RWPE1 (cell line): ENCODE measurements at regions not wholly inside any gene's neighbourhood (a gene's known extent, or its start where the extent isn't known, plus 50 kb on each side); places are given as distances from the start of the nearest gene placed in this dataset.
"Not testable (repeated sequence)": the region's sequence is repeated elsewhere in the genome, so short reads cannot be mapped to it uniquely, and the experiment has no call there.

Experiments
- CTCF ChIA-PET: fragments of 350-600 bp; sonication (Branson Sonifier 250); formaldehyde crosslinking; extraction: SDS; loops from one replicate; lab custom pipeline; 2021; lab: Yijun Ruan, JAX
- POLR2A ChIA-PET: fragments of 400-600 bp; formaldehyde crosslinking; extraction: SDS; loops from one replicate; lab custom pipeline; 2020; ENCODE audit warnings: antibody characterized with exemption; ENCODE audit not compliant: low non-redundant PET; lab: Yijun Ruan, JAX
- DNase-seq: peaks from one replicate; pipeline ENCODE4 v3.0.0; 2012; ENCODE audit warnings: low spot score
- H3K27ac ChIP-seq: fragments of 450-650 bp; 2 replicates; pipeline ENCODE4 v1.5.1; 2017
- CTCF ChIP-seq: fragments of 450-650 bp; conservative IDR thresholded peaks from 2 replicates; pipeline ENCODE4 v1.5.1; 2017; ENCODE audit warnings: low read depth, mild to moderate bottlenecking

DNA sequence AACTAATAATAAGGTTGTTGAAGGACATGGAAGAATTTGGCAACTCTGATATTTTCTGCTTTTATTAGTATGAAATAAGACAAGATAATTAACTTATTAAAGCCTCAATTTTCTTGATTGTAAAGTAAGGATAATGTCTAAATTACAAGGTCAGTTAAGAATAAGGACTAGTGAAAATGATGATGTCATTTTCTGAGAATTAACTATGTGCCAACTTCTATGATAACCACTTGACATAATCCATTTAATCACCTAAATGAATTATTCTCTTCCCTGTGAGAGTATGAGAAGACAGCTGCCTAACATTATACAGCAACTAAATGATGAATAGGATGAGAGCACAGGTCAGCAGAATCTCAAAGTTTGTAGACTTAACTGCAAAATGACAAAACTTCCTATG is 1153.4 kb upstream of the POT1 start:
- ChIA-PET POLR2A (no interaction called here), CTCF (no interaction called here)
- TF ChIP-seq CTCF: no peak
- DNase-seq: no peak
- H3K27ac ChIP-seq: no peak overlapping the region

- ChIA-PET CTCF (no interaction called here), POLR2A (no interaction called here)
- no peak for DNase-seq
- no peak for TF ChIP-seq CTCF
- no peak overlapping the region for H3K27ac ChIP-seq
Measured at GRCh38 chr7:126079581-126079980, 1150.0 kb upstream of the POT1 start.

- no peak overlapping the region for H3K27ac ChIP-seq
- ChIA-PET CTCF (no interaction called here), POLR2A (no interaction called here)
- DNase-seq: no peak
- no peak for TF ChIP-seq CTCF
Measured at GRCh38 chr7:126079151-126079550, 1149.5 kb upstream of the POT1 start.

DNA sequence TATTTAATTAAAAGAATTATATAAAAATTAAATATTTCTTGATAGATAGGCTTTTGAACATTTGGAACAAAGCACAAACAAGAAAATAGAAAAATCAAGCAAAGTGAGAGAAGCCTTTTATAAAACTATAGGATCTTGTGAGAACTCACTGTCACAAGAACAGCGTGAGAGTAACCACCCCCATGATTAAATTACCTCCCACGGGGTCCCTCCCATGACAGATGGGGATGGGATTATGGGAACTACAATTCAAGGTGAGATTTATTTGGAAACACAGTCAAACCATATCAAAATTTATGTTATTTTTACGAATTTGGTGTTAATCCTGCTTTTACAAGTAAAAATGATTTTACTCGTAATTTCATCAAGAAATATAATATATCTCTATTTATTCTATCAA is 1136.1 kb upstream of the POT1 start:
- ChIA-PET CTCF (no interaction called here), POLR2A (no interaction called here)
- DNase-seq: no peak
- TF ChIP-seq CTCF: no peak
- no peak overlapping the region for H3K27ac ChIP-seq

- POLR2A ChIA-PET: no interaction called here
- CTCF ChIA-PET: no interaction called here
- no peak for DNase-seq
- no peak for TF ChIP-seq CTCF
- H3K27ac ChIP-seq: no peak overlapping the region
Measured at GRCh38 chr7:126057979-126058378, 1128.4 kb upstream of the POT1 start.

- CTCF ChIA-PET: interaction anchor here (0.6 kb wide), 1 partner anchor 1156 kb away, joined by 3 read pairs; no protein-coding TSS in a partner anchor
- POLR2A ChIA-PET: not testable (repeated sequence)
Measured at GRCh38 chr7:126056613-126057012, 1127.0 kb upstream of the POT1 start.

DNA sequence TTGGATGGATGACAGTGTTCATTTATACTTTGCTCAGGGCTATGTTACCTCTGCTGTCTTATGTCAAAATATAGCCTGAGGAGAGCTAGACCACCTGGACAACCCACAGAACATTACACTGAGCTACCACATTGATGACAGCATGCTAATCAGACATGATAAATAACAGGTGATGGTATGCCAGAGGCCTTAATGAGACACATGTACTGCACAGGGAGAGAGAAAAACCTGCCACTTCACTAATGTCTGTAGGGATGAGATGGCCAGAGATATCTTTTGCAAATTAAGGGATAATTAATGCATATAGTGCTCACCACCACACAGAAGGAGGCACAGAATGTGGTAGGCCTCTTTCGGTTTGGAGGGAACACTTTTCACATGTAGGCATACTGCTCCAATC is 1122.6 kb upstream of the POT1 start:
- ChIA-PET CTCF (no interaction called here), POLR2A (no interaction called here)
- DNase-seq: no peak
- TF ChIP-seq CTCF: no peak
- no peak overlapping the region for H3K27ac ChIP-seq

More at GRCh38 chr7:126056613-126057012, 1127.0 kb upstream of the POT1 start:
- not testable (repeated sequence) for DNase-seq, H3K27ac ChIP-seq
